Mesendoderm (in vitro differentiated cells): ENCODE measurements at regions not wholly inside any gene's neighbourhood (a gene's known extent, or its start where the extent isn't known, plus 50 kb on each side); places are given as distances from the start of the nearest gene placed in this dataset.

Experiments
- DNase-seq: peaks from one replicate; pipeline ENCODE4 v3.0.0; 2013
- H2AK5ac ChIP-seq: 2 replicates; pipeline ENCODE4 v1.6.1; 2013; ENCODE audit warnings: low read length, inconsistent platforms
- H2BK120ac ChIP-seq: 2 replicates; pipeline ENCODE4 v1.6.1; 2013; ENCODE audit warnings: low read depth, mild to moderate bottlenecking, low read length, moderate library complexity, mixed read lengths
- H2BK15ac ChIP-seq: replicated peaks from 2 replicates; pipeline ENCODE4 v1.6.1; 2013; ENCODE audit warnings: low read depth, mild to moderate bottlenecking, moderate library complexity
- H2BK5ac ChIP-seq: 2 replicates; pipeline ENCODE4 v1.6.1; 2013; ENCODE audit warnings: low read length, inconsistent platforms
- H3K18ac ChIP-seq: 2 replicates; pipeline ENCODE4 v1.6.1; 2013; ENCODE audit warnings: mild to moderate bottlenecking, low read length, mixed read lengths
- H3K23ac ChIP-seq: one replicate; pipeline ENCODE4 v1.6.1; 2013; ENCODE audit warnings: low read length
- H3K27ac ChIP-seq: 2 replicates; pipeline ENCODE4 v1.5.1; 2013; ENCODE audit warnings: low read depth, mild to moderate bottlenecking, inconsistent platforms, low read length, moderate library complexity
- H3K27me3 ChIP-seq: 2 replicates; pipeline ENCODE4 v1.6.1; 2013; ENCODE audit warnings: low read length, control low read depth, mild to moderate bottlenecking, inconsistent platforms; ENCODE audit not compliant: insufficient read depth, poor library complexity
- H3K36me3 ChIP-seq: 2 replicates; pipeline ENCODE4 v1.6.1; 2013; ENCODE audit warnings: low read length, inconsistent platforms; ENCODE audit not compliant: control insufficient read depth, insufficient read depth
- H3K4ac ChIP-seq: one replicate; pipeline ENCODE4 v1.6.1; 2013; ENCODE audit warnings: low read depth, mild to moderate bottlenecking, low read length, moderate library complexity
- H3K4me1 ChIP-seq: 2 replicates; pipeline ENCODE4 v1.6.1; 2013; ENCODE audit warnings: low read depth, low read length, inconsistent platforms; ENCODE audit not compliant: control insufficient read depth
- H3K4me2 ChIP-seq: 2 replicates; pipeline ENCODE4 v1.6.1; 2013; ENCODE audit warnings: low read length
- H3K4me3 ChIP-seq: 2 replicates; pipeline ENCODE4 v1.5.1; 2013; ENCODE audit warnings: mild to moderate bottlenecking, low read length
- H3K56ac ChIP-seq: one replicate; pipeline ENCODE4 v1.6.1; 2013; ENCODE audit warnings: low read length
- H3K79me1 ChIP-seq: 2 replicates; pipeline ENCODE4 v1.6.1; 2013; ENCODE audit warnings: low read length, inconsistent platforms
- H3K79me2 ChIP-seq: 2 replicates; pipeline ENCODE4 v1.6.1; 2013; ENCODE audit warnings: mild to moderate bottlenecking, low read length; ENCODE audit not compliant: control insufficient read depth, insufficient read depth
- H3K9ac ChIP-seq: 2 replicates; pipeline ENCODE4 v1.6.1; 2013; ENCODE audit warnings: low read length, inconsistent platforms
- H4K5ac ChIP-seq: one replicate; pipeline ENCODE4 v1.6.1; 2013; ENCODE audit warnings: low read length
- H4K8ac ChIP-seq: one replicate; pipeline ENCODE4 v1.6.1; 2013; ENCODE audit warnings: low read depth, mild to moderate bottlenecking, control low read depth, low read length, moderate library complexity
- WGBS: extraction: QIAGEN DNeasy Blood & Tissue Kit; methylation state at CpG from one replicate; pipeline ENCODE4 v1.1.7; 2013; ENCODE audit warnings: low lambda C conversion rate, missing lambda C conversion rate; ENCODE audit not compliant: insufficient coverage; ENCODE audit errors: extremely low coverage; 5-methylcytosine and 5-hydroxymethylcytosine counted together

DNA sequence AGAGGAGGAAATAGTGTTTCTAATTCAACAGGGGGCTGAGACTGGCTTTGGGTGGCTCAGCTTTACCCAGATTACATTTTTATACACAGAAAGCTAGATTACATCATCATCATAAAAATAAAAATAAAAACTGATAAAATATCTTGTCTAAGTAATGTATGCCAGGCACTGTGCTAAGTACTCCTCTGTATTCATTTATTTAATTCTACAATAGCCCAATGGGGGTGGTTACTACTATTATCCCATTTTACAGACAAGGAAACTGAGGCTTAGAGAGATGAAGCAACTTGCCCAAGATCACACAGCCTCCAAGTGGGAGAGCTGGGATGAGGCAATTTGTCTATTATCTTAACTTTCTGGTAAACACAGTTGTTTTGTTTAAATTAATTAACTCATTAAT, 62.3 kb upstream of the ECE1 start:
- H3K79me2 ChIP-seq: no peaks in the 10 kb centered on the region
- no peak for DNase-seq
- no peaks in the 10 kb centered on the region for H3K36me3 ChIP-seq
- H3K23ac ChIP-seq: no peak overlapping the region
- no peak overlapping the region for H3K18ac ChIP-seq
- no peak overlapping the region for H2BK15ac ChIP-seq
- H3K9ac ChIP-seq: no peak overlapping the region
- H3K27me3 ChIP-seq: no peaks in the 10 kb centered on the region
- H3K56ac ChIP-seq: no peak overlapping the region
- H4K8ac ChIP-seq: no peak overlapping the region
- H3K4me2 ChIP-seq: no peak overlapping the region
- H3K4me1 ChIP-seq: no peaks in the 10 kb centered on the region
- H3K79me1 ChIP-seq: no peaks in the 10 kb centered on the region
- no peak overlapping the region for H2BK5ac ChIP-seq
- no peak overlapping the region for H2AK5ac ChIP-seq
- H3K4ac ChIP-seq: no peak overlapping the region
- no peak overlapping the region for H3K4me3 ChIP-seq
- H2BK120ac ChIP-seq: no peak overlapping the region
- H4K5ac ChIP-seq: no peak overlapping the region
- no peak overlapping the region for H3K27ac ChIP-seq

DNA sequence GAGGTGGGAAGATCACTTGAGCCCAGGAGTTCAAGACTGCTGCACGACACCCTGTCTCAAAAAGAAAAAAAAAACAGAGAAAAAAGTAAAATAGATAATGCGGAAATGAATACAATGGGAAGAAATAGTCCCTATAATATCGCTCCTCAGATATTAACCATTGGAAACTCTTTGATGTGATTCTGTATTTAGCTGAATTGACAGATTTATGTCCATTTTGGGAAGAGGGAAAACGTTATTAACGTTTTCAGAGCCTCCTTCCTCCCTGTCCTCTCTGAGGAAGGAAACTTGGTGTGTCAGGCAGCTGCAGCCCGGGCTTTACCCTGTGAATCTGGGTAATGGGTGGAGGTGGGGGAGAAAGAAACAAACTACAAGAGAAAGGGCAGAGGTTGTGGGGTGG, 61.6 kb upstream of the ECE1 start:
- Histone ChIP-seq H3K23ac (no peak overlapping the region), H4K5ac (no peak overlapping the region), H3K4me1 (no peaks in the 10 kb centered on the region), H3K79me2 (no peaks in the 10 kb centered on the region), H3K4ac (no peak overlapping the region), H2BK120ac (no peak overlapping the region), H3K9ac (no peak overlapping the region), H3K36me3 (no peaks in the 10 kb centered on the region), H2BK5ac (no peak overlapping the region), H3K4me3 (no peak overlapping the region), H2BK15ac (no peak overlapping the region), H3K27ac (no peak overlapping the region), H3K27me3 (no peaks in the 10 kb centered on the region), H3K79me1 (no peaks in the 10 kb centered on the region), H3K56ac (no peak overlapping the region), H2AK5ac (no peak overlapping the region), H3K4me2 (no peak overlapping the region), H3K18ac (no peak overlapping the region), H4K8ac (no peak overlapping the region)
- DNase-seq: no peak
- no CpG with 5 or more reads among the region's 6 CpGs for WGBS

DNA sequence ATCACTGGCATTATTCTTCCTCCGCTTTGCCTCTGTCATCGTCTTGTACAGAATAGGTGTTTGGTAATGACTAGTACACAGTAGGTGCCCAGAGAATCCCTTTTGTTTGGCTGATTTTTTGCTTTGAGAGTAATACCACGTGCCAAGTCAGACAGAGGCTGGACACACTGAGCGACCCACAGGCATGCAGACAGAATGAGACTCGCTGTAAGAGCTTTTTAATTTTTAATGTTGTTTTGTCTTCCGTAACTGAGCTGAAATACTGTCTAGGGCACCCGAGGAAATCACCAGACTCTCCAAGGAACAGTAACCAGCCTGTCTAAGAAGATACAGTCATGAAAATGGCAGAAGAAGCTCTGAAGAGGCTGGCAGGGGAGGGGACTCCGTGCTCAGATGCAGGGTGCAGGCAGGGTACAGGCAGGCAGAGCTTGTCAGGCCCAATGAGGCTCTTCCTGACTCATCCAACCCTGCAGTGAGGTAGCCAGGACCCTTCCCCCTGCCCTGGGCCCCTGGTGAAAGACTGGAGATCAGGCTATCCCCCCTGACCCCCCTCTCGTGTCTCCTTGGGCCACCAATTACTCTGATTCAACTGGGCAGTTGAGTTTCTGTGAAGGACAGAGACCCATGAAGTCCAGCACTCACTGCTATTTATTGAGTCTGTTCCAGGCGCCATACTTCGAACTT, 60.1 kb upstream of the ECE1 start:
- WGBS: no CpG with 5 or more reads among the region's 11 CpGs
- H3K79me1 ChIP-seq: no peaks in the 10 kb centered on the region
- no peaks in the 10 kb centered on the region for H3K4me1 ChIP-seq
- H2BK15ac ChIP-seq: no peak overlapping the region
- no peak overlapping the region for H2BK5ac ChIP-seq
- H3K27ac ChIP-seq: no peak overlapping the region
- no peak overlapping the region for H3K4ac ChIP-seq
- H3K79me2 ChIP-seq: no peaks in the 10 kb centered on the region
- H2BK120ac ChIP-seq: no peak overlapping the region
- no peak overlapping the region for H3K4me2 ChIP-seq
- no peak overlapping the region for H3K56ac ChIP-seq
- H4K5ac ChIP-seq: no peak overlapping the region
- H3K4me3 ChIP-seq: no peak overlapping the region
- no peaks in the 10 kb centered on the region for H3K27me3 ChIP-seq
- no peak overlapping the region for H3K23ac ChIP-seq
- H4K8ac ChIP-seq: no peak overlapping the region
- H2AK5ac ChIP-seq: no peak overlapping the region
- H3K36me3 ChIP-seq: no peaks in the 10 kb centered on the region
- DNase-seq: no peak
- H3K9ac ChIP-seq: no peak overlapping the region
- H3K18ac ChIP-seq: no peak overlapping the region

DNA sequence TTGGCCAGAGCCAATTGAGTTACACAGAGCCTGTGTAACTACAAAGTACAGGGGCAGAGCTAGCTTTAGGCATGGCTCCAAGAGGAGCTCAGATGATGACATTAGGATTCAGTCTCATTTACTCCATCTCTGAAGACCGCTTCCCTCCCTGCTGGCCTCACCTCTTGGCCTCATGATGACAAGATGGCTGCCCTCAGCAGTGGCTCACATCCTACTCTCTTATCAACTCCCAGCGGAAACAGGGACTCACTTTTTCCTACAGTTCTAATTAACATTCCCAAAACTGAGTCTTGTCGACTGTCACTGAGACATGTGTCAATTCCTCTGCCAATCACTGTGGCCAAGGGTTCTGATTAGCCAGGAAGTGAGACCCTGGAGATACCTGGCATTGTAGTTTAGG, 59.4 kb upstream of the ECE1 start:
- H3K27me3 ChIP-seq: no peaks in the 10 kb centered on the region
- peaks cover under 1% of the 10 kb centered on the region for H3K79me1 ChIP-seq
- no peak overlapping the region for H2BK15ac ChIP-seq
- H3K18ac ChIP-seq: no peak overlapping the region
- no peak overlapping the region for H4K5ac ChIP-seq
- no peak overlapping the region for H2BK5ac ChIP-seq
- H2BK120ac ChIP-seq: no peak overlapping the region
- H3K4me3 ChIP-seq: no peak overlapping the region
- H3K36me3 ChIP-seq: no peaks in the 10 kb centered on the region
- H3K4me2 ChIP-seq: no peak overlapping the region
- no peak overlapping the region for H3K4ac ChIP-seq
- H3K4me1 ChIP-seq: no peaks in the 10 kb centered on the region
- H3K9ac ChIP-seq: no peak overlapping the region
- H3K56ac ChIP-seq: no peak overlapping the region
- H3K79me2 ChIP-seq: no peaks in the 10 kb centered on the region
- H4K8ac ChIP-seq: no peak overlapping the region
- no peak overlapping the region for H3K27ac ChIP-seq
- no peak overlapping the region for H3K23ac ChIP-seq
- no peak overlapping the region for H2AK5ac ChIP-seq
- no CpG with 5 or more reads among the region's 3 CpGs for WGBS
- peak; percentile 44 for DNase-seq

DNA sequence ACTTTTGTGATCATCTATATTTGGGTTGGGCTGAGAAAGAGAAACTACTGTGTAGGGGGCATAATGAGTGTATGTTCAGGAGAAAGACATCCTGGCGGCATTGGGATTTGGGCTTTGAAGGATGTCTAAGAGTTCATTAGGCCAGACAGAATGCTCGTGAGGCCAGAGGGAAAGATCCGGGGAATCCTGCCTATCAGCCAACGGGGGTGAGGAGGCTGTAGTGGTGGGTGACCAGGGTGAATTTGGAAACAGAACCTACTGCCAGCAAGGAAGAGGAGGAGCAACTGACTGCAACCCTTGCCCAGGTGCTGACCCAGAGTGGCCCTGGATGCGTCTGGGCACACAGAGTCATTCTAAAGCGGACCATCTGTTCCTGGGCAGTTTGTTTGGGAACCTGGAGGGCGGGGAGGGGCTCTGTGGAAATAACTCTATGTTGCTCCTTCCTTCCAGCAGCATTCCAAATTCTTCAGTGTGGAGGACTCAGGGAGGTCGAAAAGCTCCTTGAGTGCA, 56.9 kb upstream of the ECE1 start:
- H3K18ac ChIP-seq: no peak overlapping the region
- H4K8ac ChIP-seq: no peak overlapping the region
- no peak overlapping the region for H3K4ac ChIP-seq
- H3K4me3 ChIP-seq: no peak overlapping the region
- H2BK5ac ChIP-seq: no peak overlapping the region
- peaks cover 2% of the 10 kb centered on the region for H3K79me1 ChIP-seq
- H3K56ac ChIP-seq: no peak overlapping the region
- H4K5ac ChIP-seq: no peak overlapping the region
- no peak overlapping the region for H2BK15ac ChIP-seq
- no peaks in the 10 kb centered on the region for H3K4me1 ChIP-seq
- peaks cover under 1% of the 10 kb centered on the region for H3K79me2 ChIP-seq
- no peak overlapping the region for H3K23ac ChIP-seq
- H3K36me3 ChIP-seq: no peaks in the 10 kb centered on the region
- no peak for DNase-seq
- no peak overlapping the region for H3K9ac ChIP-seq
- H3K27me3 ChIP-seq: no peaks in the 10 kb centered on the region
- no peak overlapping the region for H3K27ac ChIP-seq
- no peak overlapping the region for H3K4me2 ChIP-seq
- no CpG with 5 or more reads among the region's 8 CpGs for WGBS
- H2AK5ac ChIP-seq: no peak overlapping the region
- H2BK120ac ChIP-seq: no peak overlapping the region
